SK-N-SH (cell line): ENCODE measurements at regions not wholly inside any gene's neighbourhood (a gene's known extent, or its start where the extent isn't known, plus 50 kb on each side); places are given as distances from the start of the nearest gene placed in this dataset.

ENCODE experiments used
- CTCF ChIA-PET: fragments of 300-600, 350-600 bp; formaldehyde crosslinking; extraction: SDS; loops from one replicate; lab custom pipeline; 2021; lab: Yijun Ruan, JAX
- POLR2A ChIA-PET: fragments of 350-600 bp; sonication (Branson Sonifier 250); formaldehyde crosslinking; extraction: SDS; loops from one replicate; lab custom pipeline; 2020; ENCODE audit warnings: antibody characterized with exemption, inconsistent platforms; lab: Yijun Ruan, JAX
- DNase-seq: peaks from one replicate; pipeline ENCODE4 v3.0.0; 2012
- H2AFZ ChIP-seq: fragments of 200-600 bp; sonication (generic); 2 replicates; pipeline ENCODE4 v1.8.1; 2016; ENCODE audit warnings: antibody characterized with exemption, mild to moderate bottlenecking, low read depth
- H3F3A ChIP-seq: fragments of 200-600 bp; sonication (generic); replicated peaks from 2 replicates; pipeline ENCODE3; 2016; ENCODE audit warnings: antibody characterized with exemption, mild to moderate bottlenecking; ENCODE audit not compliant: insufficient read depth
- H3K27ac ChIP-seq, 2 experiments: fragments of 200-500 bp in 1 of 2; fragments of 200-600 bp in 1 of 2; sonication (Bioruptor generic) in 1 of 2; sonication (generic), shearing (Covaris generic) in 1 of 2; 2 replicates each; pipeline versions ENCODE4 v1.5.1 to v1.6.1; 2014 to 2016; ENCODE audit warnings: low read depth in 2 of 2, inconsistent platforms in 1 of 2, low read length in 1 of 2, mild to moderate bottlenecking in 1 of 2, mixed read lengths in 1 of 2
- H3K27me3 ChIP-seq: fragments of 200-600 bp; sonication (generic), shearing (Covaris generic); 2 replicates; pipeline ENCODE4 v1.6.1; 2016; ENCODE audit warnings: mixed run types; ENCODE audit not compliant: insufficient read depth
- H3K36me3 ChIP-seq, 2 experiments: fragments of 200-500 bp in 1 of 2; fragments of 200-600 bp in 1 of 2; sonication (Bioruptor generic) in 1 of 2; sonication (generic) in 1 of 2; replicated peaks in 1 of 2; 2 replicates each; pipeline versions ENCODE3 to v1.5.1; 2014 to 2016; ENCODE audit warnings: low read length in 1 of 2, mild to moderate bottlenecking in 1 of 2; ENCODE audit not compliant: insufficient read depth in 2 of 2, control insufficient read depth in 1 of 2
- H3K4me1 ChIP-seq, 2 experiments: fragments of 200-500 bp in 1 of 2; fragments of 200-600 bp in 1 of 2; sonication (Bioruptor generic) in 1 of 2; sonication (generic), shearing (Covaris generic) in 1 of 2; 2 replicates each; pipeline versions ENCODE4 v1.5.1 to v1.6.1; 2014 to 2016; ENCODE audit warnings: low read depth in 1 of 2, low read length in 1 of 2, mixed run types in 1 of 2; ENCODE audit not compliant: insufficient read depth in 2 of 2, control insufficient read depth in 1 of 2
- H3K4me2 ChIP-seq: fragments of 200-600 bp; sonication (generic), shearing (Covaris generic); 2 replicates; pipeline ENCODE4 v1.6.1; 2017; ENCODE audit warnings: mixed run types
- H3K4me3 ChIP-seq, 2 experiments: fragments of 200-500 bp in 1 of 2; fragments of 200-600 bp in 1 of 2; sonication (Bioruptor generic) in 1 of 2; sonication (generic), shearing (Covaris generic) in 1 of 2; 2 replicates each; pipeline versions ENCODE4 v1.5.1 to v1.8.1; 2014 to 2016; ENCODE audit warnings: low read depth in 2 of 2, inconsistent platforms in 1 of 2, low read length in 1 of 2, mild to moderate bottlenecking in 1 of 2, mixed read lengths in 1 of 2, moderate library complexity in 1 of 2
- H3K79me2 ChIP-seq: fragments of 200-600 bp; sonication (generic); 2 replicates; pipeline ENCODE4 v1.8.1; 2017; ENCODE audit warnings: mild to moderate bottlenecking; ENCODE audit not compliant: insufficient read depth
- H3K9ac ChIP-seq: fragments of 200-600 bp; sonication (generic); 2 replicates; pipeline ENCODE4 v1.6.1; 2017; ENCODE audit warnings: mixed run types
- H3K9me2 ChIP-seq: fragments of 200-600 bp; sonication (generic); 2 replicates; pipeline ENCODE4 v1.6.1; 2017; ENCODE audit warnings: mixed run types
- H3K9me3 ChIP-seq: fragments of 200-600 bp; sonication (generic); 2 replicates; pipeline ENCODE4 v1.6.1; 2017; ENCODE audit warnings: mixed run types, mild to moderate bottlenecking, moderate library complexity
- H4K20me1 ChIP-seq: fragments of 200-600 bp; sonication (generic); 2 replicates; pipeline ENCODE4 v1.6.1; 2017; ENCODE audit warnings: mild to moderate bottlenecking, mixed run types; ENCODE audit not compliant: insufficient read depth
- CHD2 ChIP-seq: fragments of 150-350 bp; IDR thresholded peaks from 2 replicates; pipeline ENCODE4 v1.6.1; 2018; ENCODE audit warnings: low read length; ENCODE audit not compliant: partially characterized antibody
- CTCF ChIP-seq: fragments of 200-600 bp; sonication (generic); IDR thresholded peaks from 2 replicates; pipeline ENCODE4 v1.6.1; 2017; ENCODE audit warnings: antibody characterized with exemption, mild to moderate bottlenecking, moderate library complexity
- ELF1 ChIP-seq: IDR thresholded peaks from 2 replicates; pipeline ENCODE4 v1.4.0; 2012
- EZH2phosphoT487 ChIP-seq: fragments of 200-600 bp; sonication (generic); IDR thresholded peaks from 2 replicates; pipeline ENCODE4 v1.6.1; 2017; ENCODE audit warnings: low read depth, mixed run types, mild to moderate bottlenecking, antibody characterized with exemption, moderate library complexity, borderline replicate concordance
- GABPA ChIP-seq: IDR thresholded peaks from 2 replicates; pipeline ENCODE4 v1.4.0; 2012; ENCODE audit warnings: low read depth, mild to moderate bottlenecking
- IRF3 ChIP-seq: fragments of 150-350 bp; IDR thresholded peaks from 2 replicates; pipeline ENCODE4 v1.6.1; 2016; ENCODE audit warnings: mild to moderate bottlenecking, low read depth, low read length
- MAX ChIP-seq: IDR thresholded peaks from 2 replicates; pipeline ENCODE4 v1.4.0; 2012; ENCODE audit warnings: low read depth
- MEF2A ChIP-seq: IDR thresholded peaks from 2 replicates; pipeline ENCODE4 v1.4.0; 2012; ENCODE audit warnings: low read depth, borderline replicate concordance
- YY1 ChIP-seq: IDR thresholded peaks from 2 replicates; pipeline ENCODE4 v1.4.0; 2012; ENCODE audit warnings: low read depth, mild to moderate bottlenecking
- ZBTB33 ChIP-seq: IDR thresholded peaks from 2 replicates; pipeline ENCODE4 v1.4.0; 2012; ENCODE audit warnings: low read depth, borderline replicate concordance
- WGBS: methylation state at CpG from one replicate; pipeline ENCODE4 v1.1.6; 2017; ENCODE audit warnings: low lambda C conversion rate; 5-methylcytosine and 5-hydroxymethylcytosine counted together

- CTCF ChIA-PET = no interaction called here
- no peaks in the 10 kb centered on the region for H4K20me1 ChIP-seq
- no peak overlapping the region for H3K4me3 ChIP-seq
- no peaks in the 10 kb centered on the region for H3F3A ChIP-seq
- H3K36me3 ChIP-seq = no peaks in the 10 kb centered on the region
- no peak for TF ChIP-seq MAX
- TF ChIP-seq ZBTB33 = no peak
- no peak for TF ChIP-seq MEF2A
- TF ChIP-seq CHD2 = no peak
- no peak for TF ChIP-seq ELF1
- no peak for TF ChIP-seq YY1
- no peak for TF ChIP-seq EZH2phosphoT487
- TF ChIP-seq IRF3 = no peak
- TF ChIP-seq GABPA = no peak
- TF ChIP-seq, all 33 proteins: peak for 0
- no peak overlapping the region for H3K4me2 ChIP-seq
- no peaks in the 10 kb centered on the region for H3K9me3 ChIP-seq
- H3K4me1 ChIP-seq = no peaks in the 10 kb centered on the region; a peak in 1 of 4 replicates
- H3K27ac ChIP-seq = no peak overlapping the region
- H3K9me2 ChIP-seq = no peaks in the 10 kb centered on the region
- no peaks in the 10 kb centered on the region for H3K27me3 ChIP-seq
- WGBS = 3% methylated on average over 1 of the region's 1 CpG
- no peaks in the 10 kb centered on the region for H3K79me2 ChIP-seq
- no peak overlapping the region for H3K9ac ChIP-seq
- DNase-seq = no peak
- no peak overlapping the region for H2AFZ ChIP-seq
- POLR2A ChIA-PET = no interaction called here
Measured at GRCh38 chr2:21793461-21793860, 669.7 kb downstream of the TDRD15 start.

GRCh38 chr2:21794611-21795010, 670.8 kb downstream of the TDRD15 start:
- H3K27me3 ChIP-seq = no peaks in the 10 kb centered on the region
- TF ChIP-seq IRF3 (no peak), EZH2phosphoT487 (no peak), ZBTB33 (no peak), CTCF (no peak), MEF2A (no peak)
- H3K27ac ChIP-seq = no peak overlapping the region
- H3K9ac ChIP-seq = no peak overlapping the region
- no peaks in the 10 kb centered on the region; a peak in 1 of 4 replicates for H3K4me1 ChIP-seq
- H3K36me3 ChIP-seq = no peaks in the 10 kb centered on the region
- H2AFZ ChIP-seq = no peak overlapping the region
- ChIA-PET POLR2A (no interaction called here), CTCF (interaction anchor here (0.6 to 1.1 kb wide), 2 partner anchors 12 to 551 kb away, joined by 3 read pairs; no protein-coding TSS in a partner anchor)
- H3K9me2 ChIP-seq = no peaks in the 10 kb centered on the region
- no peak for DNase-seq
- WGBS = 15% methylated on average over 2 of the region's 2 CpGs
- no peaks in the 10 kb centered on the region for H3F3A ChIP-seq
- H4K20me1 ChIP-seq = no peaks in the 10 kb centered on the region
- H3K9me3 ChIP-seq = no peaks in the 10 kb centered on the region
- H3K79me2 ChIP-seq = no peaks in the 10 kb centered on the region
- no peak overlapping the region for H3K4me2 ChIP-seq
- no peak overlapping the region for H3K4me3 ChIP-seq
